Jurkat, Clone E6-1 (cell line): ENCODE measurements at regions not wholly inside any gene's neighbourhood (a gene's known extent, or its start where the extent isn't known, plus 50 kb on each side); places are given as distances from the start of the nearest gene placed in this dataset.
"Not testable (repeated sequence)": the region's sequence is repeated elsewhere in the genome, so short reads cannot be mapped to it uniquely, and the experiment has no call there.

ENCODE experiments used
- DNase-seq: peaks from one replicate; pipeline ENCODE4 v3.0.0-alpha.2; 2011; ENCODE audit warnings: low read depth, low spot score
- H3K4me3 ChIP-seq: 2 replicates; pipeline ENCODE4 v1.5.1; 2011; ENCODE audit warnings: mild to moderate bottlenecking, low read length, control low read depth, moderate library complexity

DNA sequence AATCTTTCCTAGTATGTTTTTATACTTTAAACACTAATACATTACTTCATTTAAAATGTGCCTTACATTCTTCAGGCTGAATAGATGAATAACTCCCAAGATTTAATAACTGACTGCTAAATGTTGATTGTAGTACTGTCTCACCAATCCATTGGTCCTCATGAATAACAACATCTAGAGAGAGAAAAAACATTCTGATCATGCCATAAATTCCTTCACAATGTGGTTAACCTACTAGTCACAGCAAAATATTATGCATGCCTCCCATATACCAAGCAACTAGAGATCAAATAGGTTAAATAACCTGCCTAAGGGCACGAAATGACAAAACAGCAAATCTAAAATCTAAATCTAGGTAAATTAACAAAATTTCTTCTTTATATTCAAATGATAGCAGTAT lies 66.2 kb downstream of the SYT15 start:
- DNase-seq, result not testable (repeated sequence)

GRCh38 chr10:46646132-46646531 lies 67.2 kb downstream of the SYT15 start:
- DNase-seq, H3K4me3 ChIP-seq: not testable (repeated sequence)

More for the DNA sequence above, 66.2 kb downstream of the SYT15 start:
- H3K4me3 ChIP-seq, result not testable (repeated sequence)

- not testable (repeated sequence) for DNase-seq, H3K4me3 ChIP-seq
Observed at GRCh38 chr10:46650967-46651366, 72.0 kb downstream of the SYT15 start.

DNA sequence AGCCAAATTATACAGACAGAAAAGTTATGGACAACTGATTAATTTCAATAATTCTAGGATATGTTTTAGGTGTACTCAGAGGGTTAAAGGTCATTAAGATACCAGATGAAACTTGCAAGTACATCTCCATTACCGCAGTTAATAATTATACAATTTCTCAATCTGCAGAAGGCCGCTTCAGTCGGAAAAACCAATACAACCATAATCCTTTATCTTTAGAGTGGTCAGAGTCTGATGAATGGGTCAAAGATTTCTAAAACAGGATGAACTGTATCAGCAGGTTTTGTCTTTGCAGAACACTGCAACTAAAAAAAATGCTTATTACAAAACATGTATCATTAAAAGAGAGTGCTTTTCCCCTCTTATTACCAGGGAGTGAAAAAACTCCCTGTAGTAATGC lies 78.5 kb downstream of the SYT15 start:
- DNase-seq, H3K4me3 ChIP-seq: not testable (repeated sequence)

DNA sequence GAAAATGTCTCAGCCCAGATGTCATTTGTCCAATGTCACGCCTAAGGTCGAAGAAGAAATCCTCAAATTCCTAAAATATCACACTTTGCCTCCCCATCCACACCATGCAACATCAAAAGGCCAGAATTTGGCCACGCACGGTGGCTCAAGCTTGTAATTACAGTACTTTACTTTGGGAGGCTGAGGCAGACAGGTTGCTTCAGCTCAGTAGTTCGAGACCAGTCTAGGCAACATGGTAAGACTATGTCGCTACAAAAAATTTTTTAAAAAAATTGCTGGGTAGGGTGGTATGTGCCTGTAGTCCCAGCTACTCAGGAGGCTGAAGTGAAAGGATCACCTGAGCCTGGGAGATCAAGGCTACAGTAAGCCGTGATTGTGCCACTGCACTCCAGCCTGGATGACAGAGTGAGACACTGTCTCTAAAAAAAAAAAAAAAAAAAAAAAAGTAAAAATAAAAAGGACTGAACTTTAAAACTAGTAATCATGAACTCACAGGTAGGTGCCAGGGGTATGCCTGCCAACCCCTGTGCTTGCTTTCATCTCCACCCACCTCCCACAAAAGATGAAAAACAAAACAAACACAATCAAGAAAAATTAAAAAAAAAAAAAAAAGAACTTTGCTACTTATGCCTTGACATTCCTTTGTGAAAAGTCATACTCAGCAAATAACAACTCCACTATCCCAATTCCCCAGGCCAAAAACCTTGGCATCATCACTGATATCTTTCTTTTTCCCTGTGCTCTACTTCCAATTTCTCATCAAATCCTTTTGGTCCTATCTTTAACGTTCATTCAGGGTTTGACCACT lies 81.3 kb downstream of the SYT15 start:
- not testable (repeated sequence) for DNase-seq, H3K4me3 ChIP-seq

- H3K4me3 ChIP-seq, DNase-seq: not testable (repeated sequence)
Observed at GRCh38 chr10:46660835-46661164, 81.9 kb downstream of the SYT15 start.

- not testable (repeated sequence) for H3K4me3 ChIP-seq, DNase-seq
Observed at GRCh38 chr10:46665536-46665935, 86.6 kb downstream of the SYT15 start.

- H3K4me3 ChIP-seq, DNase-seq: not testable (repeated sequence)
Observed at GRCh38 chr10:46668357-46668997, 89.5 kb downstream of the SYT15 start.

DNA sequence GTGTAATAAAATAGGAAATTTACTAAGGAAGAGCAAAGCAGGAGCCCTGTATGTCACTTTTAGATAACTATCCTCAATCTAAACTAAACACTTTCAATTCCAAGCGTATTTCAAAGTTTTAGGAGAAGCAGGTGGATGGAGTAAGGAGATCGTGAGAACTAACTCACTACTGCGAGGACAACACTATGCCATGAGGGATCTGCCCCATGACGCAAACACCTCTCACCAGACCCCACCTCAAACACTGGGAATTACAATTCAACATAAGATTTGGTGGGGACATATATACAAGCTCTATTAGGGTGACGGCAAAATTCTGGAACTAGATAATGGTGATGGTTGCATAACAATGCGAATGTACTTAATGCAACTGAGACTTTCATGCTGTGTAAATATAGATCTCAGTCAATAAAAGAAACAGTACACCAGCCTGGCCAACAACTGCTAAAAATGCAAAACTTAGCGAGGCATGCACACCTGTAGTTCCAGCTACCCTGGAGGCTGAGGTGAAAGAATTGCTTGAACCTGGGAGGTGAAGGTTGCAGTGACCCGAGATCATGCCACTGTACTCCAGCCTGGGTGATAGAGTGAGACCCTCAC lies 99.0 kb downstream of the SYT15 start:
- H3K4me3 ChIP-seq, DNase-seq: not testable (repeated sequence)

DNA sequence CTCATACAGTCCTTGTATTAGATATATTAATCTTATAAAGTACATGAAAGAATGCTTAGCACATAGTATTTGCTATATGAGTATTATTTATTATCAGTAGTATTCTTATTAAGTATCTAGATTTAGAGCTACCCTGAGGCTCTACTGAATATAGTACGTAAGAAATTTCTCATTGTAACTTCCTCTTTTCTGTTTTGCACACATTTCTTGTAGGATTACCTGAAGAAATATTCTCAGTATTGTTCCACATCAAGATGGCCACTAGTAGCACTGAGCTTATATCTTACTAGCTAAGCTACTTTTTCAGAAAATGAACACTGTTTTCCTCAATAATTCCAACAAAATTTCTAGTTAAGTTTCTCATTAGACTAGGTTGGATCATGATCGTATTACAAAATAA lies 112.5 kb downstream of the SYT15 start:
- H3K4me3 ChIP-seq, DNase-seq: not testable (repeated sequence)

GRCh38 chr10:46693218-46693617 lies 114.3 kb downstream of the SYT15 start:
- H3K4me3 ChIP-seq, DNase-seq: not testable (repeated sequence)

- not testable (repeated sequence) for DNase-seq, H3K4me3 ChIP-seq
Observed at GRCh38 chr10:46717264-46717663, 138.3 kb downstream of the SYT15 start.

DNA sequence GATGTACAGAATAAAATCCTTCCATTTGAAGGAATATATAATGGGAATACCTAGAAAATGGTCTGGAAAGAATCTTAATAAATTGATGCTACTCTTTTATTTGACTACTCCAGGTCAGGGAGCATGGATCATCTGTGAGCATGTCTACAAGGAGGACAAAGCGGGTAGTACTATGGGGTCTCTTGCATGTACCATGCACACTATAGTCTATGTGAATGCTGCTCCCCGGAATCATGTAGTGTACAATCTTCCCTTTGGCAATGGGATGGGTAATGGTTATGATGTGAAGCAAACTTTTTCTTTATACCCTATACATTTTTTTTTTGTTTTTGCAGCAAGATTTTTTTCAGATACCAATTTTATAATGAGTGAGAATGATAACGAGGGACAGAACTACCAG lies 139.1 kb downstream of the SYT15 start:
- not testable (repeated sequence) for H3K4me3 ChIP-seq, DNase-seq

DNA sequence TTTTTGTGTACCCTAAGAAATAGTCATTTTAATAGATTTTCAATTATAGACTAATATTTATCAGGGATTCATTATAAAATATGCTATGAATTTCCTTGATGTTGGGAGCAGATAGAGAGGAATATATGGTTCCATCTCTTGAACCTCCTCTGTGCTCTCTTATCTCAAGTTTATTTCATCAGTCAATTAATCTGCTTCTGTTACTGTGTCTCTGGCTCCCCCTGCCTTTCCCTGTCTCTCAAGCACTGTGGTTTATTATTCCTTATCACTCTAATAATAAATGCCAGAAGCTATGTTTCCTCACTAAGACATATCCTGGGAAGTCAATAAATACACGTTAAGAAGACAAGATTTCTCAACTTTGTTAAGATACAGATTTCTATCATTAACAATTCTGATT lies 141.5 kb downstream of the SYT15 start:
- not testable (repeated sequence) for DNase-seq, H3K4me3 ChIP-seq

- not testable (repeated sequence) for H3K4me3 ChIP-seq, DNase-seq
Observed at GRCh38 chr10:46720811-46721518, 142.0 kb downstream of the SYT15 start.

GRCh38 chr10:46724258-46724657 lies 145.3 kb downstream of the SYT15 start:
- DNase-seq, H3K4me3 ChIP-seq: not testable (repeated sequence)

DNA sequence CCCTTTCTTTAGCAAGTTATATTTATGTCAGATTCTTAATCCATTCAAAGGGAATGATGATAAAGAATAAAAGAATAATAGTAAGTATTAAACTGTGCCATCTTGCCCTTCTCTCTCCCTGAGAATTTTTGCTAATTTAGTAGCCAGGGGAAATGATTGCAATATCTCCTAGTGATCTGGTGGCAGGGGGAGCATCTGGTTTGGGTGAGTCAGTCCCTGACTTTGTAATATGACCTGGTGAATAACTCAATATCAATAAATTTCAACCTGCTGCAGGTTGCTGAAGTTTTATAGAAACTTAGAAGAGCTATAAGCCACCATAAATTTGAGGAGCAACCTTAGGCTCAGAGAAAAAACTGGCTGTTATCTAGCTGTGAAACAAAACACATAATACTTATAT lies 149.4 kb downstream of the SYT15 start:
- not testable (repeated sequence) for DNase-seq, H3K4me3 ChIP-seq

GRCh38 chr10:46730729-46731128 lies 151.8 kb downstream of the SYT15 start:
- not testable (repeated sequence) for DNase-seq, H3K4me3 ChIP-seq

DNA sequence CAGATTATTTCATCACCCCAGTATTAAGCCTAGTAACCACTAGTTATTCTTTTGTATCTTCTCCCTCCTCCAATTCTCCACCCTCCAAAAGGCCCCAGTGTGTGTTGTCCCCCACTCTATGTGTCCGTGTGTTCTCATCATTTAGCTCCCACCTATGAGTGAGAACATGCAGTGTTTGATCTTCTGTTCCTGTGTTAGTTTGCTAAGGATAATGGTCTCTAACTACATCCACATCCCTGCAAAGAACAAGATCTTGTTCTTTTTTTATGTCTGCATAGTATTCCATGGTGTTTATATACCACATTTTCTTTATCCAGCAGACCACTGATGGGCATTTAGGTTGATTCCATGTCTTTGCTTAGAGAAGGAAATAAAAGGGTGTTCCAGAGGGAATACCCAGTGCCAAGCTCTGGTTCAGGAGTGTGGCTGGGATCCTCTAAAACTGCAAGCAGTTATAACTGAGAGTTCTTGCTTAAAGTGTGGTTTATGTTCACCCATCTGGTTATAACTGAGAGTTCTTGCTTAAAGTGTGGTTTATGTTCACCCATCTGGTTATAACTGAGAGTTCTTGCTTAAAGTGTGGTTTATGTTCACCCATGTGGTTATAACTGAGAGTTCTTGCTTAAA lies 154.8 kb downstream of the SYT15 start:
- DNase-seq, H3K4me3 ChIP-seq: not testable (repeated sequence)
